Urothelium cell line (cell line): ENCODE measurements at regions not wholly inside any gene's neighbourhood (a gene's known extent, or its start where the extent isn't known, plus 50 kb on each side); places are given as distances from the start of the nearest gene placed in this dataset.
"Not testable (repeated sequence)": the region's sequence is repeated elsewhere in the genome, so short reads cannot be mapped to it uniquely, and the experiment has no call there.

Source experiments
- DNase-seq: peaks from one replicate; pipeline ENCODE4 v3.0.0; 2011; ENCODE audit warnings: low spot score, mixed read lengths
- FAIRE-seq: peaks from 2 replicates; lab custom pipeline; 2011; peaks lifted over from hg19 to GRCh38; lab: Jason Lieb, UNC

- FAIRE-seq (no peak), DNase-seq (no peak)
These were observed 840.6 kb downstream of the BRINP3 start for GRCh38 chr1:189637041-189637440.

GRCh38 chr1:189644156-189644555, 833.5 kb downstream of the BRINP3 start:
- FAIRE-seq, DNase-seq: not testable (repeated sequence)

DNA sequence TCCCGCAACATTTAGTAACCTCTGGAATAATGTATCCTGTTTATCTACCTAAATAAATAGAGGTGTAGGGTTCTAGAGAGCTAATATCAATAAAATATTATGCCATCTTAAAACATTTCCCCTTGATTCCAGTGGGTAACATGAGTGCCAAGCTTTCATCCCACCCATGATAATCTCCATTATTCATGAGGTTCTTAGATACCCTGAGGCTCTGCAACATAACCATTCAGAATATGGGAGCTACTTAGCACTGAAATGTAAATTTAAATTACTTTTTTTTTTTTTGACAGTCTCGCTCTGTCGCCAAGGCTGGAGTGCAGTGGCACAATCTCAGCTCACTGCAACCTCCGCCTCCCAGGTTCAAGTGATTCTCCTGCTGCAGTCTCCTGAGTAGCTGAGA, 832.7 kb downstream of the BRINP3 start:
- DNase-seq (no peak), FAIRE-seq (no peak)

DNA sequence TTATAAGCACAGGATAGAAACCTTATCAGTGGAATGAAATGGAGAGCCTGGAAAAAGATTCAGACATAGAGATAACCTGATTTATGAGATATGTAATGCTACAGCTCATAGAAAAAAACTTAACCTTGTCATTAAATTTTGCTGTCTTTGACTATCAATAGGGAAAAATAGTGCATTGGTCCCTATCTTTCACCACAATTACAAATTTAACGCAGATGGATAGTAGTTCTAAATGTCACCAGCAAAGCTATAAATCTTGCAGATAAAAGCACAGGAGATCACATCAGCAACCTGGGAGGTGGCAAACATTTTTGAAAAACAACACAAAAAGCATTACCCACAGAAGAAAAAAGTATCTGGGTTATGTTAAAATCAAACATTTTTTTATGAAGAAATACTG, 831.6 kb downstream of the BRINP3 start:
- DNase-seq (no peak), FAIRE-seq (no peak)

DNA sequence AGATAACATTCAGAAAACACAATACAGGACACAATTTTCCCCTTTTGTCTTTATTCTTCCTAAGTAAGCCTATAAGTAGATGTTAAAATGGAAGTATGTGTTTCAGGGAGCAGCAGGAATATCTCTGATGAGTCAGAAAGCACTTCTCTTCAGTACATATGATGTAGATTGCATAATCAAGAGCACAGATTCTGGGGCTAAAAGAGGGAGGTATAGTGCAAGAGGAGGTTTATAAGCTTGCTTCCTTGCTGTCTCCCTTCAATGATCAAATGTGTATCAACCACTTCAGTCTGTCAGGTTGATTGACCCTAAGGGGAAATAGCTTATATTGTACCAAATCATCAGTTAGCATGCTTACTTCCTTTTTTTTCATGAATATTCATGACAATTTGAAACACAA, 822.8 kb downstream of the BRINP3 start:
- DNase-seq (no peak), FAIRE-seq (no peak)

GRCh38 chr1:189656628-189657530, 820.8 kb downstream of the BRINP3 start:
- FAIRE-seq (no peak), DNase-seq (no peak)

GRCh38 chr1:189657715-189658114, 819.9 kb downstream of the BRINP3 start:
- DNase-seq = peak; percentile 2
- no peak for FAIRE-seq

GRCh38 chr1:189658381-189658780, 819.3 kb downstream of the BRINP3 start:
- DNase-seq = no peak
- FAIRE-seq = no peak

DNA sequence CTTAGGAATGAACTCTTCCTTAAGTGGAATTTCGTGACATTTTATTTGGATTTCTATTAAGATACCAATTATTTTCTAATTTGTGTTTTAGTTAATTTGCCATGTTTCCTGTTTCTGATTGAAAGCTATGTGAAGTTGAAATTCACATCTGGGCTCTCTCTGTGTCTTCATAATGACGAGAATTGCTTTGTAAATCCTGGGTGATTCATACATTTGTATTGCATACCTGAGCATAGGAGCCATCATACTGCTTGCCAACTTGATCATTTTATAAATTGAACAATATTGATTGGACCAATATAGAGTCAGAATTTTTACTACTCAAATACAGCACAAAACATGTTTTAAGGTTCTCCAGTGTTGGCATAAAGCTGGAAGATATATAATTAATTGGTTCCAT, 817.9 kb downstream of the BRINP3 start:
- FAIRE-seq (no peak), DNase-seq (peak; percentile 3)

GRCh38 chr1:189662190-189662589, 815.5 kb downstream of the BRINP3 start:
- no peak for DNase-seq
- FAIRE-seq = no peak

- DNase-seq (peak; percentile 9), FAIRE-seq (no peak)
These were observed 807.8 kb downstream of the BRINP3 start for GRCh38 chr1:189669846-189670245.

- FAIRE-seq = no peak
- no peak for DNase-seq
These were observed 804.4 kb downstream of the BRINP3 start for GRCh38 chr1:189673217-189673616.

- DNase-seq = no peak
- no peak for FAIRE-seq
These were observed 801.9 kb downstream of the BRINP3 start for GRCh38 chr1:189675712-189676244.

- FAIRE-seq (no peak), DNase-seq (no peak)
These were observed 798.9 kb downstream of the BRINP3 start for GRCh38 chr1:189678779-189679178.

DNA sequence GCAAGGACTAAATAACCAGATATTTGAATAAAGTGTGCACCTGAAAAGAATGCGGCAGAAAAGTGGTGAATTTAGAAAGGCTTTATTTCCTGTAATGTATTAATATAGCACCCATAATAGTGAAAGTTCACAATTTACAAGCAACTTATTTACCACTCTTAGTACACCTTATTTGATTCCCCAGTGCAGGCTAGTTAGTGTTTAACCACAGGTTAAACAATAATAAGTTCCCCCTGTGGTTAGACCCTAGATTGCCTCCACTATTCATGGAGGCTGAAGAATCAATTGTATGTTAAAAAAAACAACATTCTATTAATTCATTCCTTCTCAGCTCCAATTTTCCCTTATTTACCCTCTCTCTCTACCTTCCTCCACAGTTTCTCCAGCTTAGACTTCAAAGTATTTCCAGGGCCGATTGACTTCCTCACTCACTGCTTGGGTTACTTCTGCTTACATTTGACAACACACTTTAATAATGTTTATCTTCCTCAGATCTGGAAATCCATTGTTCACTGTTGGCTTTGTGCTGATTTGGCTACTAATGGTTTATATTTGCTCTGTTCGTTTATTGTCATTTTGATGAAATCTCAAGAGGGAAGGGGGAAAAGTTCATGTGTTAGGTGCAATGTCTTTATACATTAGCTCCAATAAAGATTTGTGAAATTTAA, 796.3 kb downstream of the BRINP3 start:
- DNase-seq = no peak
- no peak for FAIRE-seq

- FAIRE-seq = no peak
- DNase-seq = no peak
These were observed 795.1 kb downstream of the BRINP3 start for GRCh38 chr1:189682591-189682990.

GRCh38 chr1:189686288-189686687, 791.4 kb downstream of the BRINP3 start:
- no peak for DNase-seq
- FAIRE-seq = no peak

DNA sequence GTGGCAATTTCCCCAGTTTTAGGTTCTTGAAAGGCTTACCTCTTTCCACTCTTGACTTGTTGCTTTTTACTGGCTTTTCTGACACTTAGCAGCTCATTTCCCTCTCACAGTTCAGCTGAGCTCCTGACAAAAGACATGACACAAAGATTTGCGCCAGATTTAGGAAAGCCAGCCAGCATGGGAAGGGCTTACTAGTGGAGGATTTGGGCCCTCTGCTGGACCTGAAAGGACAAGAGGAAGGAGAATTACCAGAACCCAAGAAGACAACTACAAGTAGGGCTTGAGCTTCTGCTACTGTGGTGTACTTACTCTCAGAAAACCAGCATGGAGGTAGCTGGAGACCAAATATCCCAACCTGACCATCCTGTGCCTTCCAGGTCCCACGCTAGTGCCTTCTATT, 784.5 kb downstream of the BRINP3 start:
- FAIRE-seq (no peak), DNase-seq (no peak)

- no peak for FAIRE-seq
- no peak for DNase-seq
These were observed 781.4 kb downstream of the BRINP3 start for GRCh38 chr1:189696297-189696696.

DNA sequence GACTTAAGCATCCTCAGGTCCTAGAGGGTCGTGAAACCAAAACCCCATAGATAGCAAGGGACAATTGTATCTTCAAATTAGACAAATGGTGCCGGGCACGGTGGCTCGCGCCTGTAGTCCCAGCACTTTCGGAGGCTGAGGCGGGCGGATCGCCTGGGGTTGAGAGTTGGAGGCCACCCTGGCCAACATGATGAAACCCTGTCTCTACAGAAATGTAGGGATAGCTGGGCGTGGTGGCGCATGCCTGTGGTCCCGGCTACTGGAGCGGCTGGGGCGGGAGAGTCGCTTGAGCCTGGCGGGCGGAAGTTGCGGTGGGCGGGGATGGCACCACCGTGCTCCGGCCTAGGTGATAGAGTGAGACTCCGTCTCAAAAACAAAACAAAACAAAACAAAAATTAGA, 780.6 kb downstream of the BRINP3 start:
- FAIRE-seq (no peak), DNase-seq (no peak)

- FAIRE-seq (no peak), DNase-seq (no peak)
These were observed 776.1 kb downstream of the BRINP3 start for GRCh38 chr1:189701606-189702005.

DNA sequence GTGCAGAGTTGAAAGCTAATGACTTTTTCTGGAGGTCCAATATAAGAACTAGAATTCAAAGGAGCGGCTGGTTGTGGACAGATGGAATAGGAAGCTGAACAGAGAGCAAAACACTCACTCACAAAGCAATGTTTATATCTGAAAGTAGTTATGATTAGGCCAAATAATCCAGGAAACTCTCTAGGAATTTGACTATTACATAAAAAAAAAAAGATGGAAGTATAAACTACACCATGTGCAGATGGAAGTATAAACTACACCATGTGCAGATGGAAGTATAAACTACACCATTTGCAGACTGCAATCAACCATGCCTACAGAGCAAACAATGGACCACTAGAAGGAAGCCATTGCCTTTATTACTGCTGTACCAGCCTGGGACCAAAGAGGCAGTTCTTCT, 771.1 kb downstream of the BRINP3 start:
- no peak for DNase-seq
- no peak for FAIRE-seq
